ENCODE measurements at regions not wholly inside any gene's neighbourhood (a gene's known extent, or its start where the extent isn't known, plus 50 kb on each side); places are given as distances from the start of the nearest gene placed in this dataset.
A peak's percentile ranks its signal among the peaks of the same experiment; 100 is the strongest.

GRCh38 chr3:88209356-88209755 lies 59.6 kb downstream of the C3orf38 start:
- DNase-seq (ENCODE audit: insufficient read length, low spot score) = no peak
- TF ChIP-seq CTCF (IDR thresholded peaks at IDR 0.05; ENCODE audit: insufficient read depth, missing control alignments) = no peak
- no peak for FAIRE-seq

- no peak for DNase-seq (ENCODE audit: insufficient read length, low spot score)
- FAIRE-seq = peak; percentile 29
- TF ChIP-seq CTCF (IDR thresholded peaks at IDR 0.05; ENCODE audit: insufficient read depth, missing control alignments) = no peak
Measured at GRCh38 chr3:88211096-88211890, 61.5 kb downstream of the C3orf38 start.

GRCh38 chr3:88219138-88219792 lies 69.5 kb downstream of the C3orf38 start:
- FAIRE-seq = peak; percentile 68
- DNase-seq (ENCODE audit: insufficient read length, low spot score) = peak; percentile 60

GRCh38 chr3:88220126-88220525 lies 70.4 kb downstream of the C3orf38 start:
- DNase-seq (ENCODE audit: insufficient read length, low spot score) (no peak), FAIRE-seq (no peak)
- TF ChIP-seq CTCF (IDR thresholded peaks at IDR 0.05; ENCODE audit: insufficient read depth, missing control alignments) = no peak

More at GRCh38 chr3:88219138-88219792, 69.5 kb downstream of the C3orf38 start:
- peak; percentile 83 for TF ChIP-seq CTCF (IDR thresholded peaks at IDR 0.05; ENCODE audit: insufficient read depth, missing control alignments)

- DNase-seq (ENCODE audit: insufficient read length, low spot score) (no peak), FAIRE-seq (no peak)
- TF ChIP-seq CTCF (IDR thresholded peaks at IDR 0.05; ENCODE audit: insufficient read depth, missing control alignments) = no peak
Measured at GRCh38 chr3:88221726-88222125, 72.0 kb downstream of the C3orf38 start.

- DNase-seq (ENCODE audit: insufficient read length, low spot score) = no peak
- FAIRE-seq = no peak
- no peak for TF ChIP-seq CTCF (IDR thresholded peaks at IDR 0.05; ENCODE audit: insufficient read depth, missing control alignments)
Measured at GRCh38 chr3:88222343-88222742, 72.6 kb downstream of the C3orf38 start.

All from D721Med (cell line).